GM23248 (cell line): ENCODE measurements at regions not wholly inside any gene's neighbourhood (a gene's known extent, or its start where the extent isn't known, plus 50 kb on each side); places are given as distances from the start of the nearest gene placed in this dataset.

Source experiments
- EZH2 ChIP-seq: fragments of 200-600 bp; sonication (generic); IDR thresholded peaks from 2 replicates; pipeline ENCODE4 v1.6.1; 2018; ENCODE audit warnings: antibody characterized with exemption, mild to moderate bottlenecking; ENCODE audit not compliant: insufficient read depth, poor library complexity, severe bottlenecking
- EZH2phosphoT487 ChIP-seq: fragments of 200-600 bp; sonication (generic); IDR thresholded peaks from 2 replicates; pipeline ENCODE4 v1.6.1; 2018; ENCODE audit warnings: antibody characterized with exemption, moderate library complexity, mild to moderate bottlenecking, low read depth; ENCODE audit not compliant: insufficient read depth

DNA sequence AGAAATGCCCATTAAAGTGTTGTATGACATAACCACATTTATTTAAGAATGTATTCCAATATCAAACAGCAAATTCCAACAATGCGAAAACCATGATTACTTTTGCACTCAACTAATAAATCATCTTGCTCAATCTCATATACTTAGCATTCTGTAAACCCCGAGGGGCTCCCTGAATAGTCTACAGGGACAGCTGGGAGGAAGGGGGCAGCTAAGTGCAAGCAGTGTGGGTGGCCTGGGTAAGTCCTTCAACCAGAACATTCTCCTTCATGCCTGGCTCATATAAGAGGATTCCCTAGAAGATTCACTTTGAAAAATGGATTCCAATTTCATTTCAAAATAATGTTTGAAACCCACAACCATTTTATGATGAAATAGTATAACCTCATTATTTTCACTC, 355.5 kb downstream of the CDC14C start:
- TF ChIP-seq EZH2 (no peak), EZH2phosphoT487 (no peak)
